B cell (primary cell): ENCODE measurements at regions not wholly inside any gene's neighbourhood (a gene's known extent, or its start where the extent isn't known, plus 50 kb on each side); places are given as distances from the start of the nearest gene placed in this dataset.

Source experiments
- EZH2 ChIP-seq: IDR thresholded peaks from 2 replicates; pipeline ENCODE4 v1.6.1; 2012; ENCODE audit warnings: borderline replicate concordance, low read depth, mild to moderate bottlenecking, moderate library complexity, low read length; ENCODE audit not compliant: insufficient read depth, poor library complexity, severe bottlenecking
- TF ChIP-seq, protein P1 (sequence below): fragments of 200-600 bp; IDR thresholded peaks from one replicate; pipeline ENCODE4 v1.8.0; 2022; ENCODE audit warnings: antibody characterized with exemption, mild to moderate bottlenecking

DNA sequence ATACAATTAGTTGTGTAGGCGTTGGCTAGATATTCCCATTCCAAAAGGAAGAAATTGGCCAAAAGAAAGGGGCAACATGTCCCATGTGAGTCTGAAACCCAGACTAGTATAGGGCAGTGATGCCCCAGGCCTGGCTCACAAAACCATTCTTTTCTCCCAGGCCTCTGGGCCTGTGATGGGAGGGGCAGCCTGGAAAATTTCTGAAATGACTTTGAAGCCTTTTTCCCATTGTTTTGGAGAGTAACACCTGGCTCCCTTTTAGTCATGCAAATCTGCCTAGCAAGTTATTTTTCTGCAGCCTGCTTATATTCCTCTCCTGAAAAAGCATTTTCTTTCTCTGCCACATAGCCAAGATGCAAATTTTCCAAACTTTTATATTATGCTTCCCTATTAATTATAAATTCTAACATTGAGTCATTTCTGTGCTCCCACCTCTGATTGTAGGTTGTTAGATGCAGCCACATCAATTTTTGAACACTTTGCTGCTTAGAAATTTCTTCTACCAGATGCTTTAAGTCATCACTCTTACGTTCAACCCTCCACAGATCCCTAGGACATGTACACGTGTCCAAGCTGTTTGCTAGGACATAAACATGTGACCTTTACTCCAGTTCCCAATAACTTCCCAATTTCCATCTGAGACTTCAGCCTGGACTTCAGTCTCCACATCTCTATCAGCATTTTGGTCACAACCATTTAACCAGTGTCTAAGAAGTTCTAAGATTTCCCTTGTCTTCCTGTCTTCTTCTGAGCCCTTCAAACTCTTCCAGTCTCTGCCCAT lies 76.1 kb upstream of the MC4R start:
- TF ChIP-seq, protein P1, sequence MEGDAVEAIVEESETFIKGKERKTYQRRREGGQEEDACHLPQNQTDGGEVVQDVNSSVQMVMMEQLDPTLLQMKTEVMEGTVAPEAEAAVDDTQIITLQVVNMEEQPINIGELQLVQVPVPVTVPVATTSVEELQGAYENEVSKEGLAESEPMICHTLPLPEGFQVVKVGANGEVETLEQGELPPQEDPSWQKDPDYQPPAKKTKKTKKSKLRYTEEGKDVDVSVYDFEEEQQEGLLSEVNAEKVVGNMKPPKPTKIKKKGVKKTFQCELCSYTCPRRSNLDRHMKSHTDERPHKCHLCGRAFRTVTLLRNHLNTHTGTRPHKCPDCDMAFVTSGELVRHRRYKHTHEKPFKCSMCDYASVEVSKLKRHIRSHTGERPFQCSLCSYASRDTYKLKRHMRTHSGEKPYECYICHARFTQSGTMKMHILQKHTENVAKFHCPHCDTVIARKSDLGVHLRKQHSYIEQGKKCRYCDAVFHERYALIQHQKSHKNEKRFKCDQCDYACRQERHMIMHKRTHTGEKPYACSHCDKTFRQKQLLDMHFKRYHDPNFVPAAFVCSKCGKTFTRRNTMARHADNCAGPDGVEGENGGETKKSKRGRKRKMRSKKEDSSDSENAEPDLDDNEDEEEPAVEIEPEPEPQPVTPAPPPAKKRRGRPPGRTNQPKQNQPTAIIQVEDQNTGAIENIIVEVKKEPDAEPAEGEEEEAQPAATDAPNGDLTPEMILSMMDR, result no peak
- no peak for TF ChIP-seq EZH2
